ENCODE measurements at regions not wholly inside any gene's neighbourhood (a gene's known extent, or its start where the extent isn't known, plus 50 kb on each side); places are given as distances from the start of the nearest gene placed in this dataset.

- TF ChIP-seq CTCF (IDR thresholded peaks at IDR 0.05) (no peak), POLR2A (IDR thresholded peaks at IDR 0.05) (no peak)
Measured at GRCh38 chr7:3236268-3236667, 64.8 kb upstream of the SDK1 start.
